Kidney epithelial cell (primary cell): ENCODE measurements at regions not wholly inside any gene's neighbourhood (a gene's known extent, or its start where the extent isn't known, plus 50 kb on each side); places are given as distances from the start of the nearest gene placed in this dataset.

Source experiments
- DNase-seq: peaks from one replicate; pipeline ENCODE4 v3.0.0-alpha.2; 2010; ENCODE audit warnings: low read depth
- H3K27me3 ChIP-seq: 2 replicates; pipeline ENCODE4 v1.6.0; 2011; ENCODE audit warnings: low read length; ENCODE audit not compliant: control insufficient read depth, insufficient read depth
- H3K36me3 ChIP-seq: 2 replicates; pipeline ENCODE4 v1.5.1; 2011; ENCODE audit warnings: low read length; ENCODE audit not compliant: control insufficient read depth, insufficient read depth
- H3K4me3 ChIP-seq: 2 replicates; pipeline ENCODE4 v1.5.1; 2011; ENCODE audit warnings: low read depth, mild to moderate bottlenecking, control low read depth, low read length
- TF ChIP-seq, protein P1 (sequence below): IDR thresholded peaks from 2 replicates; pipeline ENCODE4 v1.5.1; 2011; ENCODE audit warnings: mild to moderate bottlenecking, moderate library complexity, low read length, control low read depth, inconsistent platforms; ENCODE audit not compliant: insufficient read depth, poor library complexity, severe bottlenecking

DNA sequence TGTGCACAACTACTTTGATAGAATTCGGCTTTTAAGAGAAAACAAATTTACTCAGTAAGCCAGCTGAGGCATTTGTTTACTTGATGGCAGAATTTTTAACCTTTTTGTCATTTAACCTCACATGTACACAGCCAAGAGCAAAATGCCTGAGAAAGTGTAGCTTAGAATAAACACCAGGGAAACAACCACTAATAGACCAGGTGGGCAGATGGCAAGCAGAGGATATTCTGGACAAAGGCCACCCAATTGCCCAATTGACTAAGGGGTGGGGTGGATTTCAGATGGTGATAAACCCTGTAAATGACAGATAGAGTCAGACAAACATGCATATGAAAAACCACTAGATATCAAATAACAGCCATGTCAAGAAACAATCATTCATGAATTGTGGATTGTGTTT lies 190.7 kb upstream of the FBXL4 start:
- TF ChIP-seq, protein P1, sequence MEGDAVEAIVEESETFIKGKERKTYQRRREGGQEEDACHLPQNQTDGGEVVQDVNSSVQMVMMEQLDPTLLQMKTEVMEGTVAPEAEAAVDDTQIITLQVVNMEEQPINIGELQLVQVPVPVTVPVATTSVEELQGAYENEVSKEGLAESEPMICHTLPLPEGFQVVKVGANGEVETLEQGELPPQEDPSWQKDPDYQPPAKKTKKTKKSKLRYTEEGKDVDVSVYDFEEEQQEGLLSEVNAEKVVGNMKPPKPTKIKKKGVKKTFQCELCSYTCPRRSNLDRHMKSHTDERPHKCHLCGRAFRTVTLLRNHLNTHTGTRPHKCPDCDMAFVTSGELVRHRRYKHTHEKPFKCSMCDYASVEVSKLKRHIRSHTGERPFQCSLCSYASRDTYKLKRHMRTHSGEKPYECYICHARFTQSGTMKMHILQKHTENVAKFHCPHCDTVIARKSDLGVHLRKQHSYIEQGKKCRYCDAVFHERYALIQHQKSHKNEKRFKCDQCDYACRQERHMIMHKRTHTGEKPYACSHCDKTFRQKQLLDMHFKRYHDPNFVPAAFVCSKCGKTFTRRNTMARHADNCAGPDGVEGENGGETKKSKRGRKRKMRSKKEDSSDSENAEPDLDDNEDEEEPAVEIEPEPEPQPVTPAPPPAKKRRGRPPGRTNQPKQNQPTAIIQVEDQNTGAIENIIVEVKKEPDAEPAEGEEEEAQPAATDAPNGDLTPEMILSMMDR, result no peak
- no peak for DNase-seq
- no peak overlapping the region for H3K4me3 ChIP-seq
- H3K36me3 ChIP-seq, result no peaks in the 10 kb centered on the region
- no peaks in the 10 kb centered on the region for H3K27me3 ChIP-seq

DNA sequence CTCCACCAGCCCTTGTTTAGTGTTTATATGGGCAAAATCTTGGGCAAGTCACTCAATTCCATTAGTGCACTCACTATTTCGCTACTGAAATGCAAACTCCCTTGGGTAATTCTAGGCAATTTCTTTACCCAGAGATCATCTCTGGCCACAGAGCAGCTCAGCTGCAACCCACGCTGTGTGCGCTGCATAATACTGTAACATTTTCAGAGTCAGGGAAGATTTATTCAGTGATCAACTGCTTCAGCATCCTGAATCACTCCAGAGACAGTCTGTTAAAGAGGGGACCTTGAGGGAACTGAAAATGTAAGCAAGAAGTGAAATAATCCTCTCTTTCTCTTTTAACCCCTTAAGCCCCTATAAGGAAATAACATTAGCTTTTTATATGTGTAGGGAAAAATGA lies 189.6 kb upstream of the FBXL4 start:
- DNase-seq, result no peak
- Histone ChIP-seq H3K27me3 (no peaks in the 10 kb centered on the region), H3K36me3 (no peaks in the 10 kb centered on the region), H3K4me3 (no peak overlapping the region)
- TF ChIP-seq, protein P1, result no peak

DNA sequence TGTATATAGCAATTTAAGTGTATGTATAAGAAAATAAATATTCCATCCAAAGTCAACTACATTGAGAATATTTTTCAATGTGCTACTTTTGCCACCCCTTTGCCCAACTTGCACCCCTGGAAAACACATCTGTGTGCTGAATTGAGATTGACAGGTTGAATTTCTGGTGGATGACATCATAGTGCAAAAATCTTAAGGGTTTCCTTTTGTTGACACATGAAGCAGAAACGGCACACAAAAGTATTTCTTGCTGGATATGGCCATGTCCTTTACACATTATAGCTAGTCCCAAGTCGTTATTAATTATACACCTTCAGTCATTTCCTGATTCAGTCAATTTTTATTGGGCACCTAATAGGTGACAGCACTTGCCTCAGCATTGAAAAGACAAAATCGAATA lies 188.7 kb upstream of the FBXL4 start:
- no peak overlapping the region for H3K4me3 ChIP-seq
- no peak for DNase-seq
- H3K27me3 ChIP-seq, result no peaks in the 10 kb centered on the region
- no peaks in the 10 kb centered on the region for H3K36me3 ChIP-seq
- TF ChIP-seq, protein P1, result no peak

DNA sequence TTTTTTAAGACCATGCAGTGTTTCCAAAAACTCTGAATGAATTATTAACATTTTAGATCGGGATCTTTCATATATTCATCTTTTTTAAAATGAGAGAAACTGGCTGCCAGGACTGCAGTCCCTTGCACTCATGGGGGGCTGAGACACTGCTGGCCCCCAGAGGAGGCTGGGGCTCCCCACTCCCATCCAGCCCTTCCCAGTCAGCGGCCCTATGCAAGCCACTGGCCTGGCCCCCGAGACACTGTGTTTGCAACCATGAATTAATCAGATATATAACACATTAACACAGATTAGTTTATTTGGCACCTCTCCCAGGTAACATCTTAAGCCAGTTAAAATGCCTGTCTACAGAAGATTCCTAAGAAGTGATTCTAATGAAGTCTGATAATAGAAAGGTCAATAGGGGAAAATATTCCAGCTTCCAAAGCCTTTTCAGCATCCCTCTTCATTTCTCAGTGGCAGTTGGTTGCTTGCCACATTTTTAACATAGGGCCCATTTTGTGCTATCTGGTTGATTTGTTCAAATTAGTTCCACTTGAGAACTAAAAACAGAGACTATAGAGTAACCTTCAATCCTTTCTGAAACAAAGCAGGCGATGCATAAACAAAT lies 184.4 kb upstream of the FBXL4 start:
- H3K4me3 ChIP-seq, result no peak overlapping the region
- TF ChIP-seq, protein P1, result no peak
- no peaks in the 10 kb centered on the region for H3K36me3 ChIP-seq
- DNase-seq, result no peak
- H3K27me3 ChIP-seq, result no peaks in the 10 kb centered on the region

DNA sequence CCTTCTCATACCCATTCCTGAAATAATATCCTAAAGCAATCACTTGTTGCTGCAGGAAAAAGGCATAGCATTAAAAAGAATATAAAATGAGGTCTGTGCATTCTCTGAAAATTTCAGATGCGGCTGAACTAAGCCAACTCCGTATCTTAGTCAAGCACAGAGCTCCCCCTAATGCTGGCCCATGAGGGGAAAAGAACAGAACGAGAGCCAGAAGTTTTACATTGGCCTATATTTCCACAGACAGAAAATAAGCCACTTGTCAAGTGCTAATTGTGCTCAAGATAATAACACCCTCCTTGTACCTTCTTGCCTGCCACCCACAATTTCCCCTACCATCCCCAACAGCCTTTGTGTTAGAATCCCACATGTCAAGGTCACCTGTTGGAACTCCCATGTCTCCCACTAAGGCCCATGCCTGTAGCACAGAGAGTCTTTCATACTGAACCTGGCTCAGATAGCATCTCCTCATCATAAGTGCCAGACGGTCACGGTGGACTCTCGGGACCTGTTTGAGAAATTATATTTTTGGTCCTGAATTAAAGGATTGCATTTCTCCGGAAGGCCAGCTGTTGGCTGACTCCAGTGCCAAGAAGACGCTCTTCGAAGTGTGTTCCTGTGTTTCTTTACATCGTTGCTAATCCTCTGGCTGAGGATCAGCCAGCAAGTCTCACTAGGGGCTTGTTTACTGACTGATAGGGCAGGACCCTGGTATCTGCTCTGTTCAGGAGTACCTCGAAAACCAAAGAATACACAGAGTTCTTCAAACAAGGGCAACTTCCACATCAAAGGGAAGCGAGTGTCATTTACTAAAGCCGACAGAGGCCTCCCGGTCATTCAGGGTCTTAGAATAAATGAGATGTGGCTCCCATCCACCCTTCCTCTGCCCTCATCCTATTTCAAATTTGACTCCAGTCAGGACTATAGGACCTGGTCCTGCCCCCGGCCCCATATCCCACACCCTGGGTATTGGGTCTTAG lies 183.4 kb upstream of the FBXL4 start:
- H3K4me3 ChIP-seq, result no peak overlapping the region
- DNase-seq, result no peak
- H3K27me3 ChIP-seq, result no peaks in the 10 kb centered on the region
- TF ChIP-seq, protein P1, result no peak
- no peaks in the 10 kb centered on the region for H3K36me3 ChIP-seq
